ENCODE measurements at regions not wholly inside any gene's neighbourhood (a gene's known extent, or its start where the extent isn't known, plus 50 kb on each side); places are given as distances from the start of the nearest gene placed in this dataset.

DNA sequence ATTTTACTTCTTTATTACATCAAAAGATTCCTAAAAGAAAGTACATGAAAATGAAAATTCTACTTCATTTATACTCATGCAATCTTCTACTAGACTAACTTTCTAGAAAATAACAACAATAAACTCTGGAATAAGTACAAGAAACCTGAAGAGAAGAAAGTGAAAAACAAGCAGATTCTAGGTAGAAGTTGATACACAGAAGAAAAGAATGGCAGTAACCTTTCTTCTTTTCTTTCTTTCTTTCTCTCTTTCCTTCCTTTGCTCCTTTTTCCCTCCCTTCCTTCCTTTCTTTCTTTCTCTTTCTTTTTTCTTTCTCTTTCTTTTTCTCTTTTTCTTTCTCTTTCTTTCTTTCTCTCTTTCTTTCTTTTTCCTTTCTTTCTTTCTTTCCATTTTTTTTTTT, 541.7 kb upstream of the ANKRD30A start:
- no peaks in the 10 kb centered on the region for H4K20me1 ChIP-seq (ENCODE audit: insufficient read depth)
- no peak overlapping the region for H3K4me3 ChIP-seq (IDR thresholded peaks at IDR 0.05; ENCODE audit: insufficient read depth, low read depth, low read length)
- H3K4me2 ChIP-seq, result no peak overlapping the region
- no peaks in the 10 kb centered on the region for H3K36me3 ChIP-seq (ENCODE audit: insufficient read depth)
- TF ChIP-seq, protein P1, sequence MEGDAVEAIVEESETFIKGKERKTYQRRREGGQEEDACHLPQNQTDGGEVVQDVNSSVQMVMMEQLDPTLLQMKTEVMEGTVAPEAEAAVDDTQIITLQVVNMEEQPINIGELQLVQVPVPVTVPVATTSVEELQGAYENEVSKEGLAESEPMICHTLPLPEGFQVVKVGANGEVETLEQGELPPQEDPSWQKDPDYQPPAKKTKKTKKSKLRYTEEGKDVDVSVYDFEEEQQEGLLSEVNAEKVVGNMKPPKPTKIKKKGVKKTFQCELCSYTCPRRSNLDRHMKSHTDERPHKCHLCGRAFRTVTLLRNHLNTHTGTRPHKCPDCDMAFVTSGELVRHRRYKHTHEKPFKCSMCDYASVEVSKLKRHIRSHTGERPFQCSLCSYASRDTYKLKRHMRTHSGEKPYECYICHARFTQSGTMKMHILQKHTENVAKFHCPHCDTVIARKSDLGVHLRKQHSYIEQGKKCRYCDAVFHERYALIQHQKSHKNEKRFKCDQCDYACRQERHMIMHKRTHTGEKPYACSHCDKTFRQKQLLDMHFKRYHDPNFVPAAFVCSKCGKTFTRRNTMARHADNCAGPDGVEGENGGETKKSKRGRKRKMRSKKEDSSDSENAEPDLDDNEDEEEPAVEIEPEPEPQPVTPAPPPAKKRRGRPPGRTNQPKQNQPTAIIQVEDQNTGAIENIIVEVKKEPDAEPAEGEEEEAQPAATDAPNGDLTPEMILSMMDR (conservative IDR thresholded peaks at IDR 0.05; ENCODE audit: low read depth, low read length), result no peak
- no peaks in the 10 kb centered on the region for H3K79me2 ChIP-seq (ENCODE audit: insufficient read depth, low read depth)
- no peaks in the 10 kb centered on the region for H3K4me1 ChIP-seq (ENCODE audit: low read depth, poor library complexity, severe bottlenecking)
- H3K27ac ChIP-seq, result no peak overlapping the region
- no peak overlapping the region for H2AFZ ChIP-seq (ENCODE audit: low read depth)
- H3K9ac ChIP-seq, result no peak overlapping the region
- no peaks in the 10 kb centered on the region for H3K27me3 ChIP-seq (ENCODE audit: insufficient read depth, low read depth)

DNA sequence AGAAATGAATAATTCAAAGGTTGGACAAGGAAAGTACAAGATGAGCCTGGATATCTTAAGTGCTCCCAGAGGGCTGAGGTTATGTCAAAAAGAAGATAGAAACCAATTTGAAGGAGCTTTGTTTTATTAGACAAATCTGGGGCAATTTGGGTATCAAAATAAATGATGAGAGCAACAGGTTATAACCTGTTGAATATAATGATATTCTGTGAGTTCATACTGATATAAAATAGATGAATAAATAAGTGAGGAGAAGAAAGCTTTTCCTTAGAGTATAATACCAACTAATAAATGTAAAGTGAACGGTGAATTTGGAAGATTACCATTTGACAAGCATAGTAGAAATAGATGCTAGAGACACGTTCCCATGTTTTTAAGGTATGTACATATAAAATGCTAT, 544.2 kb upstream of the ANKRD30A start:
- Histone ChIP-seq H3K9ac (no peak overlapping the region), H3K79me2 (ENCODE audit: insufficient read depth, low read depth) (no peaks in the 10 kb centered on the region), H3K4me3 (IDR thresholded peaks at IDR 0.05; ENCODE audit: insufficient read depth, low read depth, low read length) (no peak overlapping the region), H3K4me1 (ENCODE audit: low read depth, poor library complexity, severe bottlenecking) (no peaks in the 10 kb centered on the region), H4K20me1 (ENCODE audit: insufficient read depth) (no peaks in the 10 kb centered on the region), H3K4me2 (no peak overlapping the region), H3K36me3 (ENCODE audit: insufficient read depth) (no peaks in the 10 kb centered on the region), H3K27me3 (ENCODE audit: insufficient read depth, low read depth) (no peaks in the 10 kb centered on the region), H2AFZ (ENCODE audit: low read depth) (no peak overlapping the region), H3K27ac (no peak overlapping the region)
- TF ChIP-seq, protein P1 (conservative IDR thresholded peaks at IDR 0.05; ENCODE audit: low read depth, low read length), result no peak

DNA sequence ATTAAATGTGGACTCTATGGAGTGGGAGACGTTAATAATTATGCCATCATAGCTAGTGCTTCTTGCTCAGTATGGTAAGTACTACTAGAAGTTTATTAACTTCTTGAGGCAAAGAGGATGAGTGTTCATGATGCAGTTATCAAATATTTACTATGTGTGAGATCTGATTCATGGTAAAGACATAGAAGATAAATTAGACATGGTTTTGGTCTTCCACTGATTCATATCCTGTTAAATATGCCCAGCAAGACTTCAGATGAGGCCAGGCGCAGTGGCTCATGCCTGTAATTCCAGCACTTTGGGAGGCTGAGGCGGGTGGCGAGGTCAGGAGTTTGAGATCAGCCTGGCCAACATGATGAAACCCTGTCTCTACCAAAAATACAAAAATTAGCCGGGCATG, 547.1 kb upstream of the ANKRD30A start:
- TF ChIP-seq, protein P1 (conservative IDR thresholded peaks at IDR 0.05; ENCODE audit: low read depth, low read length), result no peak
- H4K20me1 ChIP-seq (ENCODE audit: insufficient read depth), result no peaks in the 10 kb centered on the region
- no peaks in the 10 kb centered on the region for H3K4me1 ChIP-seq (ENCODE audit: low read depth, poor library complexity, severe bottlenecking)
- H3K27me3 ChIP-seq (ENCODE audit: insufficient read depth, low read depth), result no peaks in the 10 kb centered on the region
- H3K36me3 ChIP-seq (ENCODE audit: insufficient read depth), result no peaks in the 10 kb centered on the region
- no peak overlapping the region for H3K4me2 ChIP-seq
- H3K9ac ChIP-seq, result no peak overlapping the region
- H3K27ac ChIP-seq, result no peak overlapping the region
- H2AFZ ChIP-seq (ENCODE audit: low read depth), result no peak overlapping the region
- no peaks in the 10 kb centered on the region for H3K79me2 ChIP-seq (ENCODE audit: insufficient read depth, low read depth)
- no peak overlapping the region for H3K4me3 ChIP-seq (IDR thresholded peaks at IDR 0.05; ENCODE audit: insufficient read depth, low read depth, low read length)

DNA sequence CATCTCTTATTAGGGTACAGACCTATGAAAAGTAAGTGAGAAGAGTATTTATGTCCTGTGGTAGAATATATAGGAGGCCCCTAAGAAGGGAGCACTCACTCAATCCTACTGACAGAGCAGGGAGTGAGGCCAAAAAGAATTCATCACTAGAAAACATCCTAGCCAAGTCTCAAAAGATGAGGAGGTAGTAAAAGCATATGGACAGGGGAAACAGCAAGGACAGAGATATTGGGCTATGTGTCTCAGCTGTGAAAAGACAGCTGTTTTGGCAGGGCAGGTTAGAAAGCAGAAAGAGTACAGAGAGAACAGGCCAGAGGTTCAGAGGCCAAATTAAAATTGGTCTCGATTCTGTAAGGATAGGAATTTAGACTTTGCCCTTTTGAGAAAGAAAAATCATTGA, 548.3 kb upstream of the ANKRD30A start:
- Histone ChIP-seq H3K79me2 (ENCODE audit: insufficient read depth, low read depth) (no peaks in the 10 kb centered on the region), H3K4me2 (no peak overlapping the region), H2AFZ (ENCODE audit: low read depth) (no peak overlapping the region), H3K9ac (no peak overlapping the region), H3K27ac (no peak overlapping the region), H3K27me3 (ENCODE audit: insufficient read depth, low read depth) (no peaks in the 10 kb centered on the region), H4K20me1 (ENCODE audit: insufficient read depth) (no peaks in the 10 kb centered on the region), H3K36me3 (ENCODE audit: insufficient read depth) (no peaks in the 10 kb centered on the region), H3K4me1 (ENCODE audit: low read depth, poor library complexity, severe bottlenecking) (no peaks in the 10 kb centered on the region), H3K4me3 (IDR thresholded peaks at IDR 0.05; ENCODE audit: insufficient read depth, low read depth, low read length) (no peak overlapping the region)
- TF ChIP-seq, protein P1 (conservative IDR thresholded peaks at IDR 0.05; ENCODE audit: low read depth, low read length), result no peak

DNA sequence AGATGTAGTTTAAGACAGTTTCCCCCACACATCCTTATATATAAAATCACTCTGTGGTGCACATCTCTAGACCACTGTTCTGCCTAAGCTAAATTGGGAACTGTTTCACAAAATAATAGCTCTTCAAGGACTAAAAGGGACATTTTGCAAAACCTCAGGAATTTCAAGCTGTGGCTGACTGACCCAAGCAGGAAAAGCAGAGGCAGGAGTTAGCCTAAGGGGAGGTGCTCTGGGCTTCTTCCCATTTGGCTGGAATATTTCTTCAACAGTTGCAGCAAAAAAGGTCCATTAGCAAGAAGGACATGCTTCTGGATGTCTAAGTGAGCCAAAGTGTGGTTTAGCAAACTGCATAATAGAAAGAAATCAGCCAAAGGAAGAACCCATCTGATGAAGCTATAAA, 551.2 kb upstream of the ANKRD30A start:
- Histone ChIP-seq H3K27ac (no peak overlapping the region), H3K36me3 (ENCODE audit: insufficient read depth) (no peaks in the 10 kb centered on the region), H3K27me3 (ENCODE audit: insufficient read depth, low read depth) (no peaks in the 10 kb centered on the region), H2AFZ (ENCODE audit: low read depth) (no peak overlapping the region), H3K4me1 (ENCODE audit: low read depth, poor library complexity, severe bottlenecking) (no peaks in the 10 kb centered on the region), H4K20me1 (ENCODE audit: insufficient read depth) (no peaks in the 10 kb centered on the region), H3K9ac (no peak overlapping the region), H3K79me2 (ENCODE audit: insufficient read depth, low read depth) (no peaks in the 10 kb centered on the region), H3K4me3 (IDR thresholded peaks at IDR 0.05; ENCODE audit: insufficient read depth, low read depth, low read length) (no peak overlapping the region), H3K4me2 (no peak overlapping the region)
- TF ChIP-seq, protein P1 (conservative IDR thresholded peaks at IDR 0.05; ENCODE audit: low read depth, low read length), result no peak

All from KMS-11 (cell line).